CD4-positive, CD25-positive, alpha-beta regulatory T cell (primary cell): ENCODE measurements at regions not wholly inside any gene's neighbourhood (a gene's known extent, or its start where the extent isn't known, plus 50 kb on each side); places are given as distances from the start of the nearest gene placed in this dataset.

Source experiments
- ATAC-seq, 2 donors: fragments of 150-1000 bp; cut with Tn5 transposase; one replicate each; pipeline ENCODE4 v1.10.0; 2021; ENCODE audit warnings: low read depth in 2 of 2, moderate number of reproducible peaks in 2 of 2, moderate library complexity in 1 of 2
- DNase-seq, 3 donors: peaks; one replicate each; pipeline versions ENCODE4 v3.0.0 to v3.0.0-alpha.2; 2012 to 2022; ENCODE audit warnings: mixed read lengths in 1 of 3
- H3K27ac ChIP-seq: one replicate; pipeline ENCODE4 v1.7.0; 2013; ENCODE audit warnings: mild to moderate bottlenecking, low read length; ENCODE audit not compliant: insufficient read depth, poor library complexity, severe bottlenecking
- H3K27me3 ChIP-seq: one replicate; pipeline ENCODE4 v1.7.0; 2013; ENCODE audit warnings: low read length; ENCODE audit not compliant: control insufficient read depth, insufficient read depth
- H3K36me3 ChIP-seq: one replicate; pipeline ENCODE4 v1.7.0; 2013; ENCODE audit warnings: mild to moderate bottlenecking, low read length, moderate library complexity; ENCODE audit not compliant: control insufficient read depth, insufficient read depth
- H3K4me1 ChIP-seq: 2 replicates; pipeline ENCODE4 v1.7.0; 2013; ENCODE audit warnings: mild to moderate bottlenecking, low read length; ENCODE audit not compliant: insufficient read depth, control insufficient read depth, poor library complexity, severe bottlenecking
- H3K4me3 ChIP-seq: one replicate; pipeline ENCODE4 v1.7.0; 2013; ENCODE audit warnings: low read depth, mild to moderate bottlenecking, low read length, moderate library complexity
- H3K9me3 ChIP-seq, 2 experiments: 1 replicate in 1 of 2; 2 replicates in 1 of 2; pipeline ENCODE4 v1.7.0; 2013; ENCODE audit warnings: low read length in 2 of 2, mild to moderate bottlenecking in 1 of 2, moderate library complexity in 1 of 2; ENCODE audit not compliant: control insufficient read depth in 2 of 2
- H3K27ac Mint-ChIP-seq, 3 donors: one replicate each; pipeline ENCODE4 v1.8.0; 2020 to 2022; ENCODE audit warnings: mild to moderate bottlenecking in 3 of 3, mixed read lengths in 3 of 3, moderate library complexity in 2 of 3
- H3K27me3 Mint-ChIP-seq: one replicate; pipeline ENCODE4 v1.8.0; 2022; ENCODE audit warnings: mild to moderate bottlenecking, mixed read lengths
- H3K36me3 Mint-ChIP-seq: one replicate; pipeline ENCODE4 v1.8.0; 2020; ENCODE audit warnings: mixed read lengths
- H3K4me1 Mint-ChIP-seq, 4 donors: one replicate each; pipeline ENCODE4 v1.8.0; 2020 to 2022; ENCODE audit warnings: mixed read lengths in 4 of 4, mild to moderate bottlenecking in 1 of 4
- H3K4me3 Mint-ChIP-seq, 4 donors: one replicate each; pipeline ENCODE4 v1.8.0; 2020 to 2022; ENCODE audit warnings: mild to moderate bottlenecking in 4 of 4, mixed read lengths in 4 of 4, moderate library complexity in 3 of 4
- H3K9me3 Mint-ChIP-seq, 7 donors: one replicate each; pipeline ENCODE4 v1.8.0; 2020 to 2022; ENCODE audit warnings: mixed read lengths in 7 of 7, mild to moderate bottlenecking in 3 of 7, moderate library complexity in 2 of 7

GRCh38 chr6:49088631-49089030 is 374.4 kb downstream of the MMUT start:
- Mint-ChIP-seq H3K27ac (no peak overlapping the region), H3K4me3 (no peak overlapping the region), H3K4me1 (no peaks in the 10 kb centered on the region), H3K36me3 (no peaks in the 10 kb centered on the region), H3K9me3 (peaks cover 2 to 14% (median 4%) of the 10 kb centered on the region in 7 donors), H3K27me3 (peaks cover 4% of the 10 kb centered on the region)
- no peak overlapping the region for H3K4me3 ChIP-seq
- H3K36me3 ChIP-seq: no peaks in the 10 kb centered on the region
- no peak overlapping the region for H3K27ac ChIP-seq
- no peak for DNase-seq
- H3K4me1 ChIP-seq: no peaks in the 10 kb centered on the region
- H3K9me3 ChIP-seq: no peaks in the 10 kb centered on the region
- no peak for ATAC-seq
- H3K27me3 ChIP-seq: no peaks in the 10 kb centered on the region

- no peaks in the 10 kb centered on the region for H3K36me3 Mint-ChIP-seq
- no peak overlapping the region for H3K4me3 Mint-ChIP-seq
- DNase-seq: no peak
- no peaks in the 10 kb centered on the region for H3K4me1 Mint-ChIP-seq
- Histone ChIP-seq H3K36me3 (no peaks in the 10 kb centered on the region), H3K27ac (no peak overlapping the region), H3K4me1 (no peaks in the 10 kb centered on the region), H3K9me3 (no peaks in the 10 kb centered on the region), H3K4me3 (no peak overlapping the region), H3K27me3 (no peaks in the 10 kb centered on the region)
- no peak overlapping the region for H3K27ac Mint-ChIP-seq
- peaks cover 1 to 12% (median 4%) of the 10 kb centered on the region in 7 donors for H3K9me3 Mint-ChIP-seq
- peaks cover 4% of the 10 kb centered on the region for H3K27me3 Mint-ChIP-seq
- ATAC-seq: no peak
These were observed 375.7 kb downstream of the MMUT start for GRCh38 chr6:49087369-49087768.

GRCh38 chr6:49082611-49083010 is 380.4 kb downstream of the MMUT start:
- no peaks in the 10 kb centered on the region for H3K4me1 Mint-ChIP-seq
- peaks cover 2 to 10% (median 4%) of the 10 kb centered on the region in 7 donors for H3K9me3 Mint-ChIP-seq
- ATAC-seq (no peak), DNase-seq (no peak)
- Histone ChIP-seq H3K4me1 (no peaks in the 10 kb centered on the region), H3K4me3 (no peak overlapping the region), H3K27ac (no peak overlapping the region), H3K36me3 (no peaks in the 10 kb centered on the region), H3K27me3 (no peaks in the 10 kb centered on the region), H3K9me3 (peaks cover 0 to under 1% of the 10 kb centered on the region in 2 experiments)
- H3K27me3 Mint-ChIP-seq: no peaks in the 10 kb centered on the region
- no peak overlapping the region for H3K27ac Mint-ChIP-seq
- H3K4me3 Mint-ChIP-seq: no peak overlapping the region
- no peaks in the 10 kb centered on the region for H3K36me3 Mint-ChIP-seq

- Mint-ChIP-seq H3K4me3 (no peak overlapping the region), H3K27me3 (no peaks in the 10 kb centered on the region), H3K36me3 (no peaks in the 10 kb centered on the region), H3K27ac (no peak overlapping the region), H3K9me3 (peaks cover 0 to 16% (median 6%) of the 10 kb centered on the region in 7 donors), H3K4me1 (no peaks in the 10 kb centered on the region)
- Histone ChIP-seq H3K4me1 (no peaks in the 10 kb centered on the region), H3K27me3 (no peaks in the 10 kb centered on the region), H3K9me3 (peaks cover 0 to 3% of the 10 kb centered on the region in 2 experiments), H3K36me3 (no peaks in the 10 kb centered on the region), H3K27ac (no peak overlapping the region), H3K4me3 (no peak overlapping the region)
- ATAC-seq: no peak
- DNase-seq: no peak
These were observed 390.0 kb downstream of the MMUT start for GRCh38 chr6:49072885-49073620.

- Histone ChIP-seq H3K4me1 (no peaks in the 10 kb centered on the region), H3K27ac (no peak overlapping the region), H3K27me3 (no peaks in the 10 kb centered on the region), H3K9me3 (no peaks in the 10 kb centered on the region), H3K4me3 (no peak overlapping the region), H3K36me3 (no peaks in the 10 kb centered on the region)
- Mint-ChIP-seq H3K27me3 (no peaks in the 10 kb centered on the region), H3K9me3 (peaks cover 0 to 11% (median 9%) of the 10 kb centered on the region in 7 donors), H3K4me3 (no peak overlapping the region), H3K36me3 (no peaks in the 10 kb centered on the region), H3K4me1 (no peaks in the 10 kb centered on the region), H3K27ac (no peak overlapping the region)
- DNase-seq: no peak
- ATAC-seq: no peak
These were observed 390.9 kb downstream of the MMUT start for GRCh38 chr6:49072146-49072545.

- Mint-ChIP-seq H3K4me3 (no peak overlapping the region), H3K27ac (no peak overlapping the region), H3K4me1 (no peaks in the 10 kb centered on the region), H3K27me3 (no peaks in the 10 kb centered on the region), H3K9me3 (peaks cover 0 to 14% (median 8%) of the 10 kb centered on the region in 7 donors), H3K36me3 (no peaks in the 10 kb centered on the region)
- no peak overlapping the region for H3K27ac ChIP-seq
- H3K4me1 ChIP-seq: no peaks in the 10 kb centered on the region
- H3K27me3 ChIP-seq: no peaks in the 10 kb centered on the region
- H3K36me3 ChIP-seq: no peaks in the 10 kb centered on the region
- H3K4me3 ChIP-seq: no peak overlapping the region
- DNase-seq (no peak), ATAC-seq (no peak)
- no peaks in the 10 kb centered on the region for H3K9me3 ChIP-seq
These were observed 392.6 kb downstream of the MMUT start for GRCh38 chr6:49070411-49070810.

GRCh38 chr6:49054311-49054710 is 408.7 kb downstream of the MMUT start:
- Histone ChIP-seq H3K9me3 (no peaks in the 10 kb centered on the region), H3K4me1 (no peaks in the 10 kb centered on the region), H3K4me3 (no peak overlapping the region), H3K27me3 (no peaks in the 10 kb centered on the region), H3K36me3 (no peaks in the 10 kb centered on the region), H3K27ac (no peak overlapping the region)
- Mint-ChIP-seq H3K9me3 (peaks cover 0 to 10% (median 2%) of the 10 kb centered on the region in 7 donors), H3K27ac (no peak overlapping the region), H3K4me3 (no peak overlapping the region), H3K36me3 (no peaks in the 10 kb centered on the region), H3K27me3 (no peaks in the 10 kb centered on the region), H3K4me1 (no peaks in the 10 kb centered on the region)
- no peak for DNase-seq
- ATAC-seq: no peak

- Histone ChIP-seq H3K36me3 (no peaks in the 10 kb centered on the region), H3K27ac (no peak overlapping the region), H3K4me3 (no peak overlapping the region), H3K4me1 (no peaks in the 10 kb centered on the region), H3K9me3 (no peaks in the 10 kb centered on the region), H3K27me3 (no peaks in the 10 kb centered on the region)
- H3K4me1 Mint-ChIP-seq: no peaks in the 10 kb centered on the region
- DNase-seq: no peak
- H3K36me3 Mint-ChIP-seq: no peaks in the 10 kb centered on the region
- no peak for ATAC-seq
- H3K27me3 Mint-ChIP-seq: no peaks in the 10 kb centered on the region
- no peak overlapping the region for H3K27ac Mint-ChIP-seq
- H3K9me3 Mint-ChIP-seq: peaks cover 0 to 11% (median 3%) of the 10 kb centered on the region in 7 donors
- no peak overlapping the region for H3K4me3 Mint-ChIP-seq
These were observed 410.2 kb downstream of the MMUT start for GRCh38 chr6:49052901-49053300.
